Eye (tissue), 1 donor: ENCODE measurements at regions not wholly inside any gene's neighbourhood (a gene's known extent, or its start where the extent isn't known, plus 50 kb on each side); places are given as distances from the start of the nearest gene placed in this dataset.

Experiments used
- DNase-seq: peaks from one replicate; pipeline ENCODE4 v3.0.0-alpha.2; 2015

- no peak for DNase-seq
These were observed 72.0 kb upstream of the ANK3 start for GRCh38 chr10:60461688-60462087.

- DNase-seq, result no peak
These were observed 70.2 kb upstream of the ANK3 start for GRCh38 chr10:60459701-60460457.

- no peak for DNase-seq
These were observed 66.4 kb upstream of the ANK3 start for GRCh38 chr10:60456053-60456452.

GRCh38 chr10:60454336-60454735, 64.7 kb upstream of the ANK3 start:
- DNase-seq, result no peak

GRCh38 chr10:60453036-60453435, 63.4 kb upstream of the ANK3 start:
- DNase-seq, result no peak

GRCh38 chr10:60450291-60450690, 60.6 kb upstream of the ANK3 start:
- DNase-seq, result no peak

- DNase-seq, result no peak
These were observed 58.6 kb upstream of the ANK3 start for GRCh38 chr10:60448246-60448645.

- DNase-seq, result no peak
These were observed 57.2 kb upstream of the ANK3 start for GRCh38 chr10:60446851-60447250.

- DNase-seq, result no peak
These were observed 56.6 kb upstream of the ANK3 start for GRCh38 chr10:60446070-60446833.

GRCh38 chr10:60444494-60445064, 54.9 kb upstream of the ANK3 start:
- peak; percentile 67 for DNase-seq

GRCh38 chr10:60443346-60443745, 53.7 kb upstream of the ANK3 start:
- DNase-seq, result no peak

GRCh38 chr10:60441515-60441914, 51.8 kb upstream of the ANK3 start:
- no peak for DNase-seq

GRCh38 chr10:60439641-60440040, 50.0 kb upstream of the ANK3 start:
- DNase-seq, result no peak
